ENCODE measurements at regions not wholly inside any gene's neighbourhood (a gene's known extent, or its start where the extent isn't known, plus 50 kb on each side); places are given as distances from the start of the nearest gene placed in this dataset.

DNA sequence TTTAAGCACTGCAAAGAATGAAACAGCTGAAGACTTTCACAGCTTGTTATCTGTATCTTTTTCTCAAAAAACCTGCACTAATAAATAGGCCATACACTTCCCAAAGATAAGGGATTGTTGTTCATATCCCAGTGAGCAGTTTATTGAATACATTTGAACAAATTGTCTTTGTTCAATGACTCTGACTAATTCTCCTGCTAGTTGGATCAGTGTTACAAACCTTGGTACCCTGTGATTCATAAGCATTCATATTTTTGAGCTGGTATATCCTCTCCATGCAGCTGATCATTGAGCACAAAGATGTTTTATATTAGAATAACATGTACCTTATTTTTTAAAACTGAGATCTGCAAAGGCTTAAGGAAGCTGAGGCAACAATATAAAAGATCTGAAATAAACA lies 58.9 kb upstream of the FSCB start:
- H3K4me3 ChIP-seq (replicated peaks in 1 of 2; ENCODE audit: low read depth in 2 of 2, low read length in 2 of 2), result no peak overlapping the region
- TF ChIP-seq, protein P1, sequence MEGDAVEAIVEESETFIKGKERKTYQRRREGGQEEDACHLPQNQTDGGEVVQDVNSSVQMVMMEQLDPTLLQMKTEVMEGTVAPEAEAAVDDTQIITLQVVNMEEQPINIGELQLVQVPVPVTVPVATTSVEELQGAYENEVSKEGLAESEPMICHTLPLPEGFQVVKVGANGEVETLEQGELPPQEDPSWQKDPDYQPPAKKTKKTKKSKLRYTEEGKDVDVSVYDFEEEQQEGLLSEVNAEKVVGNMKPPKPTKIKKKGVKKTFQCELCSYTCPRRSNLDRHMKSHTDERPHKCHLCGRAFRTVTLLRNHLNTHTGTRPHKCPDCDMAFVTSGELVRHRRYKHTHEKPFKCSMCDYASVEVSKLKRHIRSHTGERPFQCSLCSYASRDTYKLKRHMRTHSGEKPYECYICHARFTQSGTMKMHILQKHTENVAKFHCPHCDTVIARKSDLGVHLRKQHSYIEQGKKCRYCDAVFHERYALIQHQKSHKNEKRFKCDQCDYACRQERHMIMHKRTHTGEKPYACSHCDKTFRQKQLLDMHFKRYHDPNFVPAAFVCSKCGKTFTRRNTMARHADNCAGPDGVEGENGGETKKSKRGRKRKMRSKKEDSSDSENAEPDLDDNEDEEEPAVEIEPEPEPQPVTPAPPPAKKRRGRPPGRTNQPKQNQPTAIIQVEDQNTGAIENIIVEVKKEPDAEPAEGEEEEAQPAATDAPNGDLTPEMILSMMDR (IDR thresholded peaks at IDR 0.05; ENCODE audit: low read depth, low read length), result no peak
- DNase-seq (ENCODE audit: low read depth in 2 of 2), result no peak

DNA sequence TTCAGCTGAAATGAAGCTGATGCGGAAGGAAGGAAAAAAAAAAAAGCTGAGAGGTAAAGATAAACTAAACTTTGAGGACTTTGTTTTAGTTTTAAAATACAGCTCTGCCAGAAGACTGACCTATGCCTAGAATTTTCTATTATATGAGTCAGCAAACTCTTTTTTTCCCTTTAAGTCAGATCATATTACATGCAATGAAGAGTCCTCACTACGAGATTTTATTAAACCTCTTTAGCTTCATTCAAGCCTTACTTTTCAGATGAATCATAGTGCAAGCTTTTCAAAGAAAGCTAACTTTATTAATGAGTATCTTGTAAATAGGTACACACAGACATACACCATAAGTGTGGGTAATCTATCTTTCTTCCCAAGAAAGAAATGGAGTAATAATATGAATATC lies 57.8 kb upstream of the FSCB start:
- H3K4me3 ChIP-seq (replicated peaks in 1 of 2; ENCODE audit: low read depth in 2 of 2, low read length in 2 of 2), result no peak overlapping the region
- DNase-seq (ENCODE audit: low read depth in 2 of 2), result peak; percentile 1 to 29
- TF ChIP-seq, protein P1 (IDR thresholded peaks at IDR 0.05; ENCODE audit: low read depth, low read length), result no peak

All from cardiac fibroblast (primary cell).